Stimulated activated CD4-positive, alpha-beta T cell treated with anti-CD3 and anti-CD28 coated beads, TNF-alpha, amount 100 ng/mL, for 4 hours (primary cell): ENCODE measurements at regions not wholly inside any gene's neighbourhood (a gene's known extent, or its start where the extent isn't known, plus 50 kb on each side); places are given as distances from the start of the nearest gene placed in this dataset.
"Not testable (repeated sequence)": the region's sequence is repeated elsewhere in the genome, so short reads cannot be mapped to it uniquely, and the experiment has no call there.

Experiments used
- DNase-seq, 3 experiments: peaks; one replicate each; pipeline ENCODE4 v3.0.0-alpha.2; 2020; ENCODE audit warnings: low read depth in 3 of 3

- DNase-seq = no peak
These were observed 1103.0 kb upstream of the SLC39A10 start for GRCh38 chr2:194553980-194554379.

- DNase-seq = no peak
These were observed 1106.3 kb upstream of the SLC39A10 start for GRCh38 chr2:194550702-194551101.

DNA sequence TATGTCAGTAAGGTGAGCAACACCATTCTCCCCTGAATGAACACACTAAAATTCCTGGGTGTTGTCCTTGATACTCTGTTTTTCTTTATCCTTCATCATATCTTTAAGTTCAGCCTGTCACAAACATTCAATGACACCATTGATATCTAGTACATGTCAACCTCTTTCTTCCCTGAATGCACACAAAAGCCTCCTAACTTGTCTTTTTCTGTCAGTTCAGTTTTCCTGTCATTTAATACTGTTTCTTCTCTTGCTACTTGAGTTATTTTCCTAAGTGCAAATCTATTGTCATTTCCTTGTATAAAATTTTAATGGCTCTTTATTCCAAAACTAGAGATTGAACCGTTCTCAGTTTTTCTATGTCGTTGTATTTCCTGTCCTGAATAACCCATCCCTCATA lies 1107.6 kb upstream of the SLC39A10 start:
- DNase-seq = no peak

GRCh38 chr2:194545978-194546377 lies 1111.0 kb upstream of the SLC39A10 start:
- no peak for DNase-seq

DNA sequence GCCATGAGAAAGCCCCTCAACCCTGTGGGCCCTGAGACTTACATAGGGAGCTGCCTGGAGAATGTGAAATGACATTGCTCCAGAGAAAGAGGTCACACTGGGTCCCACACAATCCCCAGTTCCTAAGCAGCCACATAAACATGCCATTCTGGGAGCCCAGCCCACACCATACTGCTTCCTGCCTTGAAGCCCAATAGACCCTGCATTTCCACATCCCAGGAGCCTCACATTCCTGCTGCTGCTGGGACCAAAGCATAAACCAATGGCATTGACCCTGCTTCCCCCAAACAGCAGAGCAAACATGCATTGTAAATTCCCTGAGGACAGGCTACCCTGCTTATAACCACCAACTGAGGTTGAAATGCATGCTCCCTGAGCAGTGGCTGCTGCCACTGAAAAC lies 1117.6 kb upstream of the SLC39A10 start:
- no peak for DNase-seq

GRCh38 chr2:194526121-194526520 lies 1130.9 kb upstream of the SLC39A10 start:
- no peak for DNase-seq

DNA sequence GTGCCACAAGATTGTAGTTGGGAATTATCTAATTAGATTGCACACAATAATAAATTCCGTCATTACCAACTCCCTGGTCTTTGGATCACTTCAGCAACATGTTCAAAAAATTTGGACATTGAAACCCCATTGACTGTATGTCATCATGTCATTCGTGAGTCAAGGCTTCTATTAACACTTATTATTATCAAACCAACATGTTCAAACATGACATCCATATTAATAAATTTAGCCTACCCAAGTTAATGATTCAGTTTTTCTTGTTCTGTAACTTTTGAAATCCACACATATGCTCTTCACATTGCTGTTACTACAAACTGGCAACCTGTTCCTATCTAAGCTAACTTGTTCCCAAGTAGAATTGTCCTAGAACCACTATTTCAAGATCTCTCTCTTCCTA lies 1142.7 kb upstream of the SLC39A10 start:
- DNase-seq = no peak

- DNase-seq = not testable (repeated sequence)
These were observed 1146.0 kb upstream of the SLC39A10 start for GRCh38 chr2:194511070-194511469.

- not testable (repeated sequence) for DNase-seq
These were observed 1152.2 kb upstream of the SLC39A10 start for GRCh38 chr2:194504876-194505275.

GRCh38 chr2:194495046-194495445 lies 1162.0 kb upstream of the SLC39A10 start:
- no peak for DNase-seq

DNA sequence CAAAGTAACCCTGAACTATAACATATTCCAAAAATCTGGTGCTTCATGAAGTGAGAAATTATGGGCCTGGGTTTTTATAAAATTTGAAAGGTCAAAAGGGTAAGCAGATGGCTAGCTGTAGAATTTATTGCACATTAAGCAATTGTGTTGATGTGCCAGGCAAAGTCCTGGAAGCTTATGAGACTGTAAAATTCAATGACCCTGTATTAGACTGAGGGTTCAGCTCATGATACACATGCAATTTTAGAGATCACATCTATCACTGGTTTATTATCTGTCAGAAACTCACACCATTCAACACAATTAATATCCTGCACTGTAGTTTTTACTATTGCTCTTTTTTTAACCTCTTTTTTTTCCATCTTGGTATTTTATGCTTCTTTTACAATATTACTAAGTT lies 1162.6 kb upstream of the SLC39A10 start:
- no peak for DNase-seq

GRCh38 chr2:194491409-194492115 lies 1165.5 kb upstream of the SLC39A10 start:
- DNase-seq = no peak

DNA sequence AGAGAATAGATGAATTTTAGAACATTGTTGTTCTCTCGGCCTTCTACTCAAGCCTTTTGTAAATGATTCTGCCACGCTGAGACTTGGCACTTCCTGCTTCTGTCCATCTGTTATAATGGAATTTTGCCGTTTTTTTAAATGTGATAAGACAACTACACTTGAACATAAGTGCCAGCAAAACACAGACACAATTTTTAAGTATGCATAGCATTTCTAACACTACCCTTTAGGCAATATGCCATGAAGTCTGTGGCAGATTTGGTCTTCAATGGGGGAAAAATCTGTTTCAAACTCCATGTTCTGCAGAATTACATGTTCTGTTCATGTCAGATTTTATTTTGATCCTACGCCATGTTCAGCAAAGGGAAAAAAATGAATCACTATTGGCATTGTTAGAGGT lies 1170.7 kb upstream of the SLC39A10 start:
- DNase-seq = no peak

DNA sequence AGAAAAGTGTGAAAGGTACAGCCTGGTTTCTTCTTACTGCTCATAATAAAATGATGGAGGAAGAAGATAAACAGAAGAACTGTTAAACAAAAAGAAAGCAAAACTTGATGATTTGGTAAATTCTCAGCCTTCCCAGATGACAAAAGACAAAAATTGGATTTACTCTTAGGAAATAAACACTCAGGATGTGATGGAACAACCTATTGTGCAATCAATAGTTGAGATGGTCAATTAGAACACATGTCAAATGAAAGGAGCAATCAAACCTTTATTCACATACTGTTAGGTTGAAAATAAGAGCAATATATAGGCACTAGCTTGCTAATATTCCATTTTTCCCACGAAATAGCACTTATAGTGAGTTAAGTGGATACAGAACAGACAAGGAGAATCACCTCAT lies 1174.0 kb upstream of the SLC39A10 start:
- DNase-seq = no peak

DNA sequence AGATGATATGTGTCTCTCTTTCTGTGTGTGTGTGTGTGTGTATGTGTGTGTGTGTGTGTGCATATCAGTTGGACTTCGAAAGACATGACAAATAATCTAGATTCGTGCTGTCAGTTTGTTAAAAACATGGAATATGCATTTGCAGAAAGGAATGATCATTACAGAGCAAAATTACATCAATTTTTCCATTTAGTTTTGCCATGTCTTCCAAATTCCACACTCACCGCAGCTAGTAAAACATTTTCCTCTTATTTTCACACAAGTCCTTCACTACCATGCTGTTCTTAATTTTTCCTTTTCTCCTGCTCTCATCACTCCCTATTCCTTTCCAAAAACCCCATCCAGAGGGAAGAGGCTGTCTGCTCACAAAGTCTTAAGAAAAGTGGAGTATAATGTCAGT lies 1191.4 kb upstream of the SLC39A10 start:
- DNase-seq = no peak

DNA sequence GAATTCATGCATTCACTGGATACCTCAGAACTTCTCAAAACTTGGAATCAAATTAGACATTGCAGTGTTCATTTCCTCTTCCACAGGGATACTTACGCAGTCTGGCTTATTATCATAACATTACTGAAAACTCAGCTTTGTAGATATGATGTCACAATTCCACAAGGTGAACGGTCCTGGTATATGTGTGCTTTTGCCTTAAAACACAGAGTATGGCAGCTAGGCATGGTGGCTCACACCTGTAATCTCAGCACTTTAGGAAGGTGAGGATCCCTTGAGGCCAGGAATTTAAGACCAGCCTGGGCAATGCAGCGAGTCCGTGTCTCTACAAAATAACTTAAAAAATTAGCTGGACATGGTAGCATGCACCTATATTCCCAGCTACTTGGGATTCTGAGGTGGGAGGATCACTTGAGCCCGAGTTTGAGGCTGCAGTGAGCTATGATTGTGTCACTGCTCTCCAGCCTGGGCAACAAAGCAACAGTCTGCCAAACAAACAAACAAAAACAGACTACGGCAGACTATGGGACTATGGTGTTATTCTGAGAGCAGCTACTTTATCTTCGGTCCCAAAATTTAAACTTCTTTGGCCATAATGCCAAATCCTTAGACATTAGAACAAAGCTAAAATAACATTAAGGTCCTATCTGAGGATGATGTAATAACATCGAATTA lies 1191.9 kb upstream of the SLC39A10 start:
- no peak for DNase-seq

GRCh38 chr2:194462883-194463282 lies 1194.1 kb upstream of the SLC39A10 start:
- DNase-seq = not testable (repeated sequence)

DNA sequence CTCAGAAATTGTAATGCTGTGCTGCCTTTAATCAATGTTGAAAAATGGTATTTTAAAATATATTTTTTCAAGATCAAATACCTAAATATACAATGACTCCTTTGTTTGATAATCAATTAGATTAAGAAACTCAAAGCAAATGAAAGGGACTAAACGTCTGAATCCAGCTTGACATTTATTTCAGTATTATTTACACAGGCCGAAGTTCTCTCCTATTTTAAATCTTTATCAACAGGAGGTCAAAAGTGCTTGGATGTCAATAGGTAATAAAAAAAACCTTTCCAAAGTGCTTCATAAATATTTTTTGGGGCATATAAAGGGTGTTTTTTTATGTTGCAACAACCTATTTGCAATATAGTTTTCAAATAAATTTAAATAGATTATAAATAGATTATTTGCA lies 1201.7 kb upstream of the SLC39A10 start:
- no peak for DNase-seq

DNA sequence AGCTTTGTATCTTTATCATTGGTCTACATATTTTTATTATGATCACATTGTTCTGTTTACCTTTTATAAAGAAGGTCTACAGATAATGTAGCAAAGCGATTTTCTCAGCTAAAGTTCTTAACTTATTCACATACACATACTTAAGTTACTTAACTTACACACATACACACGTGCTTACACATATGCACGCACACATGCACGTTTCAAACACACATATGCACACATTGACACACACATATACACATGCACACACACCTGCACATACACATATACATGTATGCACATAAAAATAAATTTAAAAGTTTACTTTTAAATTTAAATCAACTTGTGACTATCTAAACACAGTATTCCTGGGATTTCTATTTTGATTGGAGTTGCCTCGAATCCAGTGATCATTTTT lies 1204.5 kb upstream of the SLC39A10 start:
- no peak for DNase-seq

DNA sequence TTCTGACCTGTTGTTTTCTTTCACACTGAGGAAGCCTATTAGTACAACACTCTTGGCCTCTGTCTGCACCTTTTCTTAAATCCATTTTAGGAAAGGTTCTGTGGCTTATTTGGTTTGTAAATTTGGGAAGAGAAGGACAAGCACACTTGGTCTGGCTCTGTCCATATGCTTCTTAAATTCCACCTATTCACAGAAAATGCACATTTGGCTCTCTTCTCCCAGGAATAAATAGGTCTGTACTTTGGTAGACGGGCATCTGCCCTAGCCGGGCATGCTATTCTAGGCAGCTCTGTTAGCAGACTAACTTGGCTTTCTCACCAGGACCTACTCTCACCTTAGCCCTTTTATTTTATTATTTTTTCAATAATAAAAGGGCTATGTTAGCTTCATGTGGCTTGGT lies 1211.8 kb upstream of the SLC39A10 start:
- no peak for DNase-seq

- no peak for DNase-seq
These were observed 1213.1 kb upstream of the SLC39A10 start for GRCh38 chr2:194443926-194444325.

GRCh38 chr2:194424683-194425209 lies 1232.3 kb upstream of the SLC39A10 start:
- DNase-seq = no peak

DNA sequence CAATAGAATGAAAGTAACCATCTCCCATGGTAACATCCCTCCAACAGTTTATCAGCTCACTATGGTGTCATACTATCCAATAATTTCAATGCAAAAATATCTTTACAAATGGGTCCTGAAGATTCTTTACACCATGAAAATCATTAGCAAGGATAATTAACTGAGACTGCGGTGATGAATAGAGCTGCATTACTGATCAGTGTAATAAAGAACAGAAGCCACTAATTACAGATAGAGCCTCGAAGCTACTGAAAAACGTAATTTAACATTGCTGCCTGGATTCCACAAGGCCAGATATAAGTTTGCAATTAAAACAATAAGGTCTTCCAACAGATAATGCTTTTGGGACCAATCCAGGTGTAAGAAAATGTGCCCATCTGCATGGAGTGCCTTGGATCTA lies 1245.8 kb upstream of the SLC39A10 start:
- no peak for DNase-seq
